NOMO-1 treated with dmso at 0.1 percent for 144 hours (cell line): ENCODE measurements at regions not wholly inside any gene's neighbourhood (a gene's known extent, or its start where the extent isn't known, plus 50 kb on each side); places are given as distances from the start of the nearest gene placed in this dataset.
"Not testable (repeated sequence)": the region's sequence is repeated elsewhere in the genome, so short reads cannot be mapped to it uniquely, and the experiment has no call there.

ENCODE experiments used
- DNase-seq: peaks from one replicate; lab custom pipeline; 2025; ENCODE audit not compliant: unreplicated experiment; lab: John Stamatoyannopoulos, UW

- no peak for DNase-seq
Observed at GRCh38 chr14:56419750-56420149, 159.8 kb upstream of the TMEM260 start.

- no peak for DNase-seq
Observed at GRCh38 chr14:56422221-56422620, 157.4 kb upstream of the TMEM260 start.

GRCh38 chr14:56422703-56423213, 156.8 kb upstream of the TMEM260 start:
- DNase-seq: no peak

- no peak for DNase-seq
Observed at GRCh38 chr14:56423544-56423943, 156.1 kb upstream of the TMEM260 start.

GRCh38 chr14:56431013-56431412, 148.6 kb upstream of the TMEM260 start:
- DNase-seq: no peak

- DNase-seq: no peak
Observed at GRCh38 chr14:56449670-56450213, 129.9 kb upstream of the TMEM260 start.

- no peak for DNase-seq
Observed at GRCh38 chr14:56452940-56453339, 126.7 kb upstream of the TMEM260 start.

- not testable (repeated sequence) for DNase-seq
Observed at GRCh38 chr14:56454680-56455079, 124.9 kb upstream of the TMEM260 start.

- no peak for DNase-seq
Observed at GRCh38 chr14:56460469-56460868, 119.1 kb upstream of the TMEM260 start.

- DNase-seq: no peak
Observed at GRCh38 chr14:56461276-56462275, 118.0 kb upstream of the TMEM260 start.

- DNase-seq: no peak
Observed at GRCh38 chr14:56463271-56463890, 116.2 kb upstream of the TMEM260 start.

- no peak for DNase-seq
Observed at GRCh38 chr14:56471056-56471455, 108.5 kb upstream of the TMEM260 start.

GRCh38 chr14:56474419-56475022, 105.1 kb upstream of the TMEM260 start:
- peak; percentile 10 for DNase-seq

GRCh38 chr14:56482310-56482911, 97.2 kb upstream of the TMEM260 start:
- DNase-seq: no peak

GRCh38 chr14:56487090-56487667, 92.4 kb upstream of the TMEM260 start:
- no peak for DNase-seq

GRCh38 chr14:56487761-56488160, 91.8 kb upstream of the TMEM260 start:
- no peak for DNase-seq

GRCh38 chr14:56488306-56488705, 91.3 kb upstream of the TMEM260 start:
- DNase-seq: no peak

- no peak for DNase-seq
Observed at GRCh38 chr14:56490379-56490778, 89.2 kb upstream of the TMEM260 start.

GRCh38 chr14:56491299-56492285, 88.0 kb upstream of the TMEM260 start:
- DNase-seq: no peak
